NCI-H82 treated with DMSO at 0.1 percent for 48 hours (cell line): ENCODE measurements at regions not wholly inside any gene's neighbourhood (a gene's known extent, or its start where the extent isn't known, plus 50 kb on each side); places are given as distances from the start of the nearest gene placed in this dataset.

Experiments
- DNase-seq: peaks from one replicate; lab custom pipeline; 2025; ENCODE audit not compliant: unreplicated experiment; lab: John Stamatoyannopoulos, UW

- no peak for DNase-seq
These were observed 311.5 kb upstream of the PDE4D start for GRCh38 chr5:60205071-60205470.

DNA sequence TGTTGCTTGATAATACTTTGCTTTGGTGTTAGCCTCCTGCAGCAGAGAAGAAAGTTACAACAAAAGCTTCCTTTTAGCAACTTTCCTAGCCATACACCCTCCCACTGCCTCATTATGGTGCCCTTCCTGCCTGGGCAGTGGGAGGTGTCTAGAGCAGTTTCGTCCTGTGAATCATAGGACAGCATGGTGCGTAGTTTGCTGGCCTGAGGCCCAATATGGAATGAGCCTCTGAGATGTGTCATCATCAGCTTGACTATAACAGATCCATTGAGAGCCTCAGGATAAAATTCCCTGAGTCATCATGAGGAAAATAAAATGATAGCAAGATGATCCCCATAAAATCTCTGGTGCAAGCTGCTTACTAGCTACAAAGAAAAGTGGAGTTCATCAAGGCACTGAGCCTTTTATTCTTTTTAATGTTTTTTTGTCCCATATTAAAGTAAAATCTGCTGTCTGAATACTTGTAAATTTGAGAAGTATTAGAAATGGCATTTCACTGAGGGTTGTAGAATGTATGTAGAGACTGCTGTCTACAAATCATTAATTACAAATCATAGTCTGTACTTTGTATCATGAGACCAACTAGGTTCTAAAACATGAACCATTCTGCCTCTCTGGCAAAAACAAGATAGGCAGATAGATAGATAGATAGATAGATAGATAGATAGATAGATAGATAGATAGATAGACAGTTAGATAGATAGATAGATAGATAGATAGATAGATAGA is 303.0 kb upstream of the PDE4D start:
- DNase-seq, result no peak

- DNase-seq, result no peak
These were observed 302.0 kb upstream of the PDE4D start for GRCh38 chr5:60195551-60195950.

- DNase-seq, result no peak
These were observed 301.6 kb upstream of the PDE4D start for GRCh38 chr5:60195083-60195482.

DNA sequence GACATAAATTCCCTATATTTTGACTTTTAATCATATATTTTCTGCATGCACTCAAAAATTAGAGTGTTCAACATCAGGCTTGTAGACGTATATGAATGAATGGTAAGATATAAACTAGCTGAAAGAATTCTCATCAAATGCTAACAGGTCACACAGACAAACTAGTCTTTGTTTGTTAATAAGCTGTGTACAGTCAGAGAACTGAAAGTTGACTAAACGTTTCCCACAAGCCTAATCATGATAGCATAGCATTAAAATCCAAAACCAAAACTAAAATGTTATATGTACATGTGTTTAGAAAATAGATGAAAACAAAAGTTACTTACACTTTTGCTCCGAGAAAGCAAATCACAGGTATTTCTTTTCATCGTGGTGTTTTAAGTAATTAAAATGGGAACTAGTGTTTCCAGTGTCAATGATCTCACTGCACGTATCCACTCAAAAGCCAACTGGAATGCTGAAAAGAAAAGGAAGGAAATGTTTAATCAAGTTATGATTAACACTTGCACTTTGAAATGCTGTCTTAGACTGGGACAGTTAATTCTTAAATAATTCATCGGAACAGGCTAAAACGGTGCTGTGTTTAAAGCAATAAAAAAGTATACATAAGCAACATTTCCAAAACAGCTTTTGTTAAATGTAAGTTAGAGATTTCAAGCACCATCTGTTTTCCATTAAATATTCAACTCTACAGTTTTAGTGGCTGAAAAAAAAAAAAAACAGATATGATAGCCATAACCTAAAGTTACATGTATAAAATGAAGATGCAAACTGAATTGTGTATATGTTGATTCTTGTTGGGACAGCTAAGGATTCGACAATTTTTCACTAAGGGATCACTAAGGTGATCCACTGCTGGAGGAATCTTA is 291.9 kb upstream of the PDE4D start:
- no peak for DNase-seq

- DNase-seq, result no peak
These were observed 291.1 kb upstream of the PDE4D start for GRCh38 chr5:60184606-60185005.

DNA sequence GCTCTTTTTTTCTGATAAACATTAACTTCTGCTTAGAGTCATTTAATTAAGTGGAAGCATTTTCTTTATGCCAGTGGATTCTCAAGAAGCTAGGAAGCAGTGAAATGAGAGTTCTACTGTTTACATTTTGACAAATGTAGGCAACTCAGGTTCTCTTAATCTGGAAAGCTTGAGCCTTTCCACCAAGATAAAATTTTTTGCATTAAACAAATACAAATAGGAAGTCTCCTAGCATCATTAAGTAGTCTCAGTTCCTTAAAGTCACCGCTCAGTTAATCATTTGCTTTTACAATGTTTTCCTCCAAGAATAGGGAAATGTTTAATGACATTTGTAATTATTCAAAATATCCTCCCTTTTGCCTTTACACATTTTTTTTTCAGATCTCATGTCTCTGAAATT is 290.4 kb upstream of the PDE4D start:
- DNase-seq, result no peak

DNA sequence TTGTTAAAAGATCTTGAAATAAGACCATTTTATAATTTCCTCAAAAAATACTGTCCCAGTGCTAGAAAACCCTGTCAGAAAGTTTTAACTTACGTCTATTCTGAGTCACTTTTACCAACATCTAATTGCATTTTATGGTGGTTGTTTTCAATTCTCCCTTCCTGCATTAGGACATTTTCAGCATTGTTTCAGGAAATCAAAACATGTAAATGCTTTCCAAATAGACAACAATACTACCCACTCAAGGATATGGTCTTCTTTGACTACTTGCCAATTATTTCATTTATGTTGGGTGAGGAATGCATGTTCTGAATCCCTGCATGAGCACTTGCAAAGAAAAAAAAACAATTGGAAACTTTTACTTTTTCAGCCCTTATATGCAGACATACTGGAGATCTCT is 284.6 kb upstream of the PDE4D start:
- no peak for DNase-seq

GRCh38 chr5:60177596-60177995 is 284.1 kb upstream of the PDE4D start:
- no peak for DNase-seq

GRCh38 chr5:60173667-60174066 is 280.1 kb upstream of the PDE4D start:
- DNase-seq, result no peak

DNA sequence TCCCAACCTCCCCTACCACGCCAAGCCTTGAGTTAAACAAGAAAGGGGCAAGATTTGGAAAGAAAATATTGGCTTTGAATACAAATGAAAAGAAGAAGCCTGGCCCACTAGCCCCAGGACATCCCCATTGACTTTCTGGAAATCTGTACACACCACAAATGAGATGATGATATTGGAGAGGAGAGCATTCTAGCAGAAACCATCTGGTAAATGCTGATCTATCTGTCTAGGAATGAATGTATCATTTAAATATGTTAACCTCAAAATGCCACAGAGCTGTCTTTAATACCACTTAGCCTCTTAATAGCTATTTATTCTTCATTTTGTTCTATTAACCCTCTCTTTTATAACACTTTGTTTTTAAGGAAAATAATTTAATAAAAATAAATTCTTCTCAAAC is 270.2 kb upstream of the PDE4D start:
- DNase-seq, result no peak

- DNase-seq, result no peak
These were observed 268.9 kb upstream of the PDE4D start for GRCh38 chr5:60162441-60162840.

DNA sequence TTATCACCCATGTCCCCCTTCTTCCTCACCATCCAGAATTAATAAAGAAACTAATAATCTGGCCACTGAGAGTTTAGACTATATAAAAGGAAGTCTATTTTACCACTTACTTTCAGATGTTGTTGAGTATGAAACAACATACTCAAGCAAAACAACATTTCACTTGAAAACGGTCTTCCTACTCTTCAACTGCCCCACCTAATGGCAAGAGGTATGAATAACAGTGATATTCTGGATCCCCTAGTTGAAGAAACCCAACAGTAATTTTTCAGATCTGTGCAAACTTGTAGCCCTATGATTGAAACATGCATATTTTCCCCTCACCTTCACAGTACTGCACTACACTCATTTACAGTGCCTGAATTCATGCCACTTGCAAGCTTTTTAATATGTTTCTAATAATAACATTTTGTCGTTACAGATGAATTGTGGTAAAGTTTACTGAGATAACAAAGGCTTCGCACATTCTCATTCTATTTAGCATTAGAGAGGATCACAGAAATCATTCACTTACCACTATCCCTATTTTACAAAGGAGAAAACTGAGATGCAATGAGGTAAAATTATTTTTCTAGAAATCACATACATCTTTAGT is 267.9 kb upstream of the PDE4D start:
- DNase-seq, result no peak

- no peak for DNase-seq
These were observed 255.6 kb upstream of the PDE4D start for GRCh38 chr5:60149081-60149480.

DNA sequence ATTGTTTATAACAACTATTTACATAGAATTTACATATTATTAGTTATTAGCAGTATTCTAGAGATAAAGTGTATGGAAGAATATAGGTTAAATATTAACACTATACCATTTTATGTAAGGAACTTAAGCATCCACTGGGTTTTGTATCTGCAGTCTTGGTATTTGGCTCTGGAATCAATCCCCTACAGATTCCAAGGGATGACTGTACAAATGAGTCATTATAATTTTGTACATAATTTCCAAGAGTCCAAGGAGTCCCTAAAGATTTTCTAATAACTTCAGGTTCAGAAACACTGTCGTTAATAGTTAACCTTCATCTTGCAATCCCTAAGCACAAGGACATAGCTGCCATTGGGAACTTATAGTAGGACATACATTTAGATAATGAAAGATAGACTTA is 254.8 kb upstream of the PDE4D start:
- DNase-seq, result no peak

GRCh38 chr5:60147791-60148190 is 254.3 kb upstream of the PDE4D start:
- DNase-seq, result no peak

DNA sequence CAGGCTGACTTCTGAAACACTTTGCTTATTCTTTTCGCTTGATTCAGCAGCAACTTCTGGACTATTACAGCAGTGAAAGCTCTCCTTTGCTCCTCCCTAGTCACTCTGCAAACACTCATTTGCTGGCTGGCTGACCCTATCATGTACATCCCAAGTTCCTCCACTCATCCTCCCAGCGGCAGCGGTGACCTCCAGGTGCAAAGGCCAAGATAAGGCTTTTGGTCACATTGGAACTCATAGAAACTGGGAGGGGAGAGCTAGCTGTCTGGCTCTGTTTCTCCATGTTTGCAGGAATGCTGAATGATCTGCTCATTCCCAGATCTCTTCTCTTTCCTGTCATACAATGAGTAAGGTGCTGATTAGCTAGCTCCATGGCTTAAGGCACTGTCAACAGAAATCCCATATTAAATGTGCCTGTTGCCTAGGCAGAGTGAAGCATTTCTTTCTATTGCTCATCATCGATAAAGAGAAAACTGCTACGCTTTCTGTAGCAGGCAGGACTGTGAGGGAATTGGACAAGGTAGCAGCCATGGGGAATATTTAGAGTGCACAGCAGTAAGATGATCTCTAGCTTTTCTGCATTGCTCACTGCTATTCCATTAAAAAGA is 250.5 kb upstream of the PDE4D start:
- DNase-seq, result no peak

GRCh38 chr5:60141119-60141518 is 247.6 kb upstream of the PDE4D start:
- no peak for DNase-seq

DNA sequence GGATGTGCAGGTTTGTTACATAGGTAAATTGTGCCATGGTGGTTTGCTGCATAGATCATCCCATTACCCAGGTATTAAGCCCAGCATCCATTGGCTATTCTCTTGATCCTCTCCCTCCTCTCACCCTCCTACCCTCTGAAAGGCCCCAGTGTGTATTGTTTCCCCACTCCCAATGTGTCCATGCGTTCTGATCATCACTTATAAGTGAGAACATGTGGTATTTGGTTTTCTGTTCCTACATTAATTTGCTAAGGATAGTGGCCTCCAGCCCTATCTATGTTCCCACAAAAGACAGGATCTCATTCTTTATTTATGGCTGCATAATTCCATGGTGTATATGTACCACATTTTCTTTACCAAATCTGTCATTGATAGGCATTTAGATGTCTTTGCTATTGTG is 243.3 kb upstream of the PDE4D start:
- DNase-seq, result no peak

- DNase-seq, result no peak
These were observed 238.0 kb upstream of the PDE4D start for GRCh38 chr5:60131504-60131903.

- DNase-seq, result no peak
These were observed 232.1 kb upstream of the PDE4D start for GRCh38 chr5:60125636-60126035.
